IMR-90 (cell line): ENCODE measurements at regions not wholly inside any gene's neighbourhood (a gene's known extent, or its start where the extent isn't known, plus 50 kb on each side); places are given as distances from the start of the nearest gene placed in this dataset.

Source experiments
- ATAC-seq: fragments of 200-7000 bp; cut with Tn5 transposase; 2 replicates; pipeline ENCODE4 v1.9.1; 2020; ENCODE audit warnings: low read depth, mild to moderate bottlenecking, moderate library complexity
- BruUV-seq: library from RNA; stranded (reverse); fragments of 400-500 nt; replicated peaks from 2 replicates; lab custom pipeline; 2021; lab: Mats Ljungman, UMichigan
- CTCF ChIA-PET: fragments of 300-600 bp; formaldehyde crosslinking; extraction: SDS; loops from one replicate; lab custom pipeline; 2021; ENCODE audit warnings: antibody characterized with exemption; lab: Yijun Ruan, JAX
- POLR2A ChIA-PET: fragments of 300-600 bp; sonication (Branson Sonifier 250); formaldehyde crosslinking; loops from one replicate; lab custom pipeline; 2022; ENCODE audit warnings: antibody characterized with exemption; ENCODE audit not compliant: unreplicated experiment; lab: Charles Lee
- DNase-seq: peaks from one replicate; pipeline ENCODE4 v3.0.0; 2013
- H2AFZ ChIP-seq: replicated peaks from 2 replicates; pipeline ENCODE3; 2013; ENCODE audit warnings: low read length, mild to moderate bottlenecking; ENCODE audit not compliant: poor library complexity
- H2AK5ac ChIP-seq: 2 replicates; pipeline ENCODE4 v1.6.1; 2013; ENCODE audit warnings: low read depth, low read length, inconsistent platforms
- H2AK9ac ChIP-seq: replicated peaks from 2 replicates; pipeline ENCODE3; 2013; ENCODE audit warnings: mild to moderate bottlenecking, low read depth, low read length, moderate library complexity; ENCODE audit not compliant: poor library complexity
- H2BK120ac ChIP-seq: 2 replicates; pipeline ENCODE4 v1.6.1; 2013; ENCODE audit warnings: low read depth, low read length, inconsistent platforms
- H2BK15ac ChIP-seq: 3 replicates; pipeline ENCODE4 v1.6.1; 2013; ENCODE audit warnings: low read depth, low read length, inconsistent platforms
- H2BK20ac ChIP-seq: 2 replicates; pipeline ENCODE4 v1.6.1; 2013; ENCODE audit warnings: low read depth, mild to moderate bottlenecking, inconsistent platforms, low read length, moderate library complexity
- H2BK5ac ChIP-seq: 2 replicates; pipeline ENCODE4 v1.6.1; 2013; ENCODE audit warnings: mild to moderate bottlenecking, low read depth, low read length, inconsistent platforms; ENCODE audit not compliant: poor library complexity, severe bottlenecking
- H3K14ac ChIP-seq: replicated peaks from 2 replicates; pipeline ENCODE4 v1.6.1; 2013; ENCODE audit warnings: low read depth, low read length, inconsistent platforms
- H3K18ac ChIP-seq: 2 replicates; pipeline ENCODE4 v1.6.1; 2013; ENCODE audit warnings: low read depth, low read length, control low read depth
- H3K23ac ChIP-seq: 2 replicates; pipeline ENCODE4 v1.6.1; 2013; ENCODE audit warnings: low read depth, low read length, inconsistent platforms
- H3K27ac ChIP-seq: 2 replicates; pipeline ENCODE4 v1.5.1; 2013; ENCODE audit warnings: mild to moderate bottlenecking, control low read depth, low read length; ENCODE audit not compliant: insufficient read depth
- H3K27me3 ChIP-seq: 2 replicates; pipeline ENCODE4 v1.6.1; 2013; ENCODE audit warnings: low read length; ENCODE audit not compliant: control insufficient read depth, insufficient read depth
- H3K36me3 ChIP-seq: 2 replicates; pipeline ENCODE4 v1.6.1; 2013; ENCODE audit warnings: low read length, mixed read lengths; ENCODE audit not compliant: control insufficient read depth, insufficient read depth
- H3K4ac ChIP-seq: 2 replicates; pipeline ENCODE4 v1.6.1; 2013; ENCODE audit warnings: low read depth, low read length, inconsistent platforms
- H3K4me1 ChIP-seq: 2 replicates; pipeline ENCODE4 v1.6.1; 2013; ENCODE audit warnings: low read length, mixed read lengths; ENCODE audit not compliant: control insufficient read depth, insufficient read depth
- H3K4me2 ChIP-seq: 2 replicates; pipeline ENCODE4 v1.6.1; 2013; ENCODE audit warnings: low read depth, mild to moderate bottlenecking, control low read depth, low read length, moderate library complexity
- H3K4me3 ChIP-seq: 2 replicates; pipeline ENCODE4 v1.5.1; 2013; ENCODE audit warnings: low read depth, mild to moderate bottlenecking, control low read depth, low read length, moderate library complexity; ENCODE audit not compliant: insufficient read depth
- H3K56ac ChIP-seq: 2 replicates; pipeline ENCODE4 v1.6.1; 2013; ENCODE audit warnings: low read length, inconsistent platforms; ENCODE audit not compliant: insufficient read depth; ENCODE audit errors: extremely low read depth
- H3K79me1 ChIP-seq, 2 experiments: 2 replicates each; pipeline ENCODE4 v1.6.1; 2013; ENCODE audit warnings: low read length in 2 of 2, inconsistent platforms in 1 of 2, low read depth in 1 of 2
- H3K9ac ChIP-seq: 2 replicates; pipeline ENCODE4 v1.6.1; 2013; ENCODE audit warnings: low read depth, low read length, control low read depth
- H3K9me1 ChIP-seq: 2 replicates; pipeline ENCODE4 v1.6.1; 2013; ENCODE audit warnings: low read length, inconsistent platforms; ENCODE audit not compliant: insufficient read depth
- H3K9me3 ChIP-seq: 2 replicates; pipeline ENCODE4 v1.6.1; 2013; ENCODE audit warnings: low read length; ENCODE audit not compliant: control insufficient read depth, insufficient read depth
- H4K20me1 ChIP-seq: 2 replicates; pipeline ENCODE4 v1.6.1; 2013; ENCODE audit warnings: low read length, inconsistent platforms; ENCODE audit not compliant: insufficient read depth
- H4K5ac ChIP-seq: 2 replicates; pipeline ENCODE4 v1.6.1; 2013; ENCODE audit warnings: mild to moderate bottlenecking, low read depth, low read length, control low read depth
- H4K8ac ChIP-seq, 2 experiments: 2 replicates each; pipeline ENCODE4 v1.6.1; 2013; ENCODE audit warnings: low read depth in 2 of 2, low read length in 2 of 2, control low read depth in 1 of 2, inconsistent platforms in 1 of 2
- H4K91ac ChIP-seq: 2 replicates; pipeline ENCODE4 v1.6.1; 2013; ENCODE audit warnings: low read depth, low read length, inconsistent platforms; ENCODE audit not compliant: insufficient read depth
- CTCF ChIP-seq: conservative IDR thresholded peaks from 2 replicates; pipeline ENCODE4 v1.5.1; 2012; ENCODE audit warnings: mild to moderate bottlenecking, low read depth, low read length, improper control_type of control experiment
- NFE2L2 ChIP-seq: fragments of 150-350 bp; IDR thresholded peaks from 2 replicates; pipeline ENCODE4 v1.6.1; 2016; ENCODE audit warnings: low read depth, mild to moderate bottlenecking, low read length
- dilution Hi-C: fragments of 300-500 bp; cut with HindIII; formaldehyde crosslinking; loops from one replicate; pipeline ENCODE4 v1.14.3; 2018; ENCODE audit warnings: low sequenced_read_pairs; ENCODE audit not compliant: unreplicated experiment
- in situ Hi-C: fragments of 300-500 bp; cut with MboI; formaldehyde crosslinking; loops from 3 replicates; pipeline ENCODE4 v1.14.3; 2019; ENCODE audit warnings: low sequenced_read_pairs, inconsistent platforms, mixed read lengths
- intact Hi-C: fragments of 100-400 bp; cut with micrococcal nuclease; formaldehyde crosslinking; loops from 2 replicates; pipeline ENCODE4 v1.10.0; 2022

GRCh38 chr9:83155733-83156132, 92.8 kb upstream of the RASEF start:
- H3K56ac ChIP-seq, result no peak overlapping the region
- intact Hi-C loops (no loop called here), dilution Hi-C loops (no loop called here), in situ Hi-C loops (no loop called here)
- no peak overlapping the region for H3K27ac ChIP-seq
- no peak overlapping the region for H2AK9ac ChIP-seq
- H2AFZ ChIP-seq, result no peak overlapping the region
- no peaks in the 10 kb centered on the region for H3K9me1 ChIP-seq
- H2AK5ac ChIP-seq, result no peak overlapping the region
- no peaks in the 10 kb centered on the region for H4K20me1 ChIP-seq
- no peak for ATAC-seq
- TF ChIP-seq CTCF (no peak), NFE2L2 (no peak)
- H3K9ac ChIP-seq, result no peak overlapping the region
- no peak overlapping the region for H4K8ac ChIP-seq
- no peak overlapping the region for H3K4ac ChIP-seq
- no peak overlapping the region for H4K91ac ChIP-seq
- POLR2A ChIA-PET, result no interaction called here
- no peaks in the 10 kb centered on the region for H3K4me1 ChIP-seq
- no peak overlapping the region for H3K4me3 ChIP-seq
- H3K18ac ChIP-seq, result no peak overlapping the region
- DNase-seq, result no peak
- no peak overlapping the region for H2BK5ac ChIP-seq
- no peaks in the 10 kb centered on the region for H3K79me1 ChIP-seq
- no peaks in the 10 kb centered on the region for H3K27me3 ChIP-seq
- CTCF ChIA-PET, result no interaction called here
- no peak overlapping the region for H4K5ac ChIP-seq
- no TSS peak for BruUV-seq
- H3K36me3 ChIP-seq, result no peaks in the 10 kb centered on the region
- H2BK20ac ChIP-seq, result no peak overlapping the region
- H3K23ac ChIP-seq, result no peak overlapping the region
- no peaks in the 10 kb centered on the region; the same call in 1 of the 2 replicates for H3K9me3 ChIP-seq
- H2BK15ac ChIP-seq, result no peak overlapping the region
- no peak overlapping the region for H2BK120ac ChIP-seq
- no peak overlapping the region for H3K14ac ChIP-seq
- H3K4me2 ChIP-seq, result no peak overlapping the region
